ENCODE measurements at regions not wholly inside any gene's neighbourhood (a gene's known extent, or its start where the extent isn't known, plus 50 kb on each side); places are given as distances from the start of the nearest gene placed in this dataset.

DNA sequence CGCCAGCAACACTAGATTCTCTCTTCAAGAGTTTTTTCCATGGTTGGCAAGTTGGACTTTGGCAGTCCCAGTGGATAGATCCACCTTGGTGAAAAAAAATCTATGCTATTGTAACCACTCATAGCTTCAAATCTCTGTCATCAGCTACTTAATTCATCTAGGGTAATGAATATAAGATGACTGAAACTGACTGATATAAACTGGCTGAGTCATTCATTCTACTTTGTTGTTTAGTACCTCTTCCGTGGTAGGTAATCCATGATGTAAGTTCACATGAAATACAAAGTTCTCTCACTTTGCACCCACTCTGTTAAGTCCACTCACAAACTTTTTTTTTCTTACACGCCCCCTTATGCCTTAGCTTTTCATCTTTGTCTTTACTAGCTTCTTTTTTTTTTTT lies 1381.5 kb downstream of the SLITRK5 start:
- H3K4me1 ChIP-seq (ENCODE audit: control insufficient read depth in 1 of 2, low read depth in 2 of 2), result no peaks in the 10 kb centered on the region
- DNase-seq (ENCODE audit: low spot score), result no peak

DNA sequence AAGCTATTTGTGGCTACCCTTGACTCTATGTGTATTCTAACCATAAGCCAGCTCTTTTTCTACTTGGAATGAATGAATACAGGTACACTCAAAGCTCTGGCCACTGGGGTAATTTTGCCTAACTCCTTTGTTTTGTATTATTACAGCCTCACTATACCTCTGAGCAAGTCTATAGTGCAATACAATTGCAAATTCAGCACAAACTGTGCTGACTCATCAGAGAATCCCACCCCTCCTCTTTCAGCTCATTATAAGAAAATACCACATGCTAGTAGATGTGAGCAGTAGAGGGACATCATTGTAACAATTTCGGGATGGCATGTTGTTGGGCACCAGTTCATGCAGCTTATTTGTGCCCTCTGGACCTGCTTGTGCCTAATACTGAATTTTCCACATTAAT lies 1382.2 kb downstream of the SLITRK5 start:
- Histone ChIP-seq H3K27me3 (replicated peaks; ENCODE audit: insufficient read depth) (no peaks in the 10 kb centered on the region), H3K4me3 (no peak overlapping the region), H3K4me1 (ENCODE audit: control insufficient read depth in 1 of 2, low read depth in 2 of 2) (no peaks in the 10 kb centered on the region), H3K9me3 (no peaks in the 10 kb centered on the region), H3K27ac (no peak overlapping the region), H3K36me3 (no peaks in the 10 kb centered on the region)
- DNase-seq (ENCODE audit: low spot score) (no peak), ATAC-seq (ENCODE audit: insufficient number of reproducible peaks, low FRiP score, low read depth) (no peak)
- TF ChIP-seq, protein P1, sequence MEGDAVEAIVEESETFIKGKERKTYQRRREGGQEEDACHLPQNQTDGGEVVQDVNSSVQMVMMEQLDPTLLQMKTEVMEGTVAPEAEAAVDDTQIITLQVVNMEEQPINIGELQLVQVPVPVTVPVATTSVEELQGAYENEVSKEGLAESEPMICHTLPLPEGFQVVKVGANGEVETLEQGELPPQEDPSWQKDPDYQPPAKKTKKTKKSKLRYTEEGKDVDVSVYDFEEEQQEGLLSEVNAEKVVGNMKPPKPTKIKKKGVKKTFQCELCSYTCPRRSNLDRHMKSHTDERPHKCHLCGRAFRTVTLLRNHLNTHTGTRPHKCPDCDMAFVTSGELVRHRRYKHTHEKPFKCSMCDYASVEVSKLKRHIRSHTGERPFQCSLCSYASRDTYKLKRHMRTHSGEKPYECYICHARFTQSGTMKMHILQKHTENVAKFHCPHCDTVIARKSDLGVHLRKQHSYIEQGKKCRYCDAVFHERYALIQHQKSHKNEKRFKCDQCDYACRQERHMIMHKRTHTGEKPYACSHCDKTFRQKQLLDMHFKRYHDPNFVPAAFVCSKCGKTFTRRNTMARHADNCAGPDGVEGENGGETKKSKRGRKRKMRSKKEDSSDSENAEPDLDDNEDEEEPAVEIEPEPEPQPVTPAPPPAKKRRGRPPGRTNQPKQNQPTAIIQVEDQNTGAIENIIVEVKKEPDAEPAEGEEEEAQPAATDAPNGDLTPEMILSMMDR (IDR thresholded peaks at IDR 0.05), result no peak

More for the DNA sequence above, 1381.5 kb downstream of the SLITRK5 start:
- no peak for ATAC-seq (ENCODE audit: insufficient number of reproducible peaks, low FRiP score, low read depth)
- Histone ChIP-seq H3K27me3 (replicated peaks; ENCODE audit: insufficient read depth) (no peaks in the 10 kb centered on the region), H3K27ac (no peak overlapping the region), H3K36me3 (no peaks in the 10 kb centered on the region), H3K9me3 (no peaks in the 10 kb centered on the region), H3K4me3 (no peak overlapping the region)
- TF ChIP-seq, protein P1 (IDR thresholded peaks at IDR 0.05), result no peak

DNA sequence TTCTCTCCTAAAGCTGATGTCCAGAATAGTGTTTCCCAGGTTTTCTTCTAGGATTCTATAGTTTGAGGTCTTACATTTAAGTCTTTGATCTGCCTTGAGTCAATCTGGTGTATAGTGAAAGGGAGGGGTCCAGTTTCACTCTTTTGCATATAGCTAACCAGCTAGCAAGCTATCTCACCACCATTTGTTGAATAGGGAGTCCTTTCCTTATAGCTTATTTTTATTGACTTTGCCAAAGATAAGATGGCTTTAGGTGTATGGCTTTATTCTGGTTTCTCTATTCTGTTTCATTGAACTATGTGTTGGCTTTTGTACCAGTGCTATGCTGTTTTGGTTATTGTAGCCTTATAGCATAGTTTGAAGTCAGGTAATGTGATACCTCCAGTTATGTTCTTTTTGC lies 1386.1 kb downstream of the SLITRK5 start:
- ATAC-seq (ENCODE audit: insufficient number of reproducible peaks, low FRiP score, low read depth), result no peak

DNA sequence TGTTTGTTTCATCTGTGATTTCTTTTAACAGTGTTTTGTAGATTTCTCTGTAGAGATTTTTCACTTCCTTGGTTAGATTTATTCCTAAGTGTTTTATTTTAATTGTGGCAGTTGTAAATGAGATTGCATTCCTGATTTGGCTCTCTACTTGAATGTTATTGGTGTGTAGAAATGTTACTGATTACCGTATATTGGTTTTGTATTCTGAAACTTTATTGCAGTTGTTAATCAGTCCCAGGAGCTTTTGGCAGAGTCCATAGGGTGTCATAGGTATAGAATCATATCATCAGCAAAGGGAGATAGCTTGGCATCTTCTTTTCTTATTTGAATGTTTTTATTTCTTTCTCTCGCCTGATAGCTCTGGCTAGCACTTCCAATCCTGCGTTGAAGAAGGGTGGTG lies 1386.7 kb downstream of the SLITRK5 start:
- no peak for ATAC-seq (ENCODE audit: insufficient number of reproducible peaks, low FRiP score, low read depth)
- no peaks in the 10 kb centered on the region for H3K36me3 ChIP-seq
- no peaks in the 10 kb centered on the region for H3K27me3 ChIP-seq (replicated peaks; ENCODE audit: insufficient read depth)
- TF ChIP-seq, protein P1 (IDR thresholded peaks at IDR 0.05), result no peak
- no peak overlapping the region for H3K27ac ChIP-seq
- H3K4me3 ChIP-seq, result no peak overlapping the region
- no peaks in the 10 kb centered on the region for H3K4me1 ChIP-seq (ENCODE audit: control insufficient read depth in 1 of 2, low read depth in 2 of 2)
- no peak for DNase-seq (ENCODE audit: low spot score)
- no peaks in the 10 kb centered on the region for H3K9me3 ChIP-seq

More for the DNA sequence above, 1386.1 kb downstream of the SLITRK5 start:
- H3K4me1 ChIP-seq (ENCODE audit: control insufficient read depth in 1 of 2, low read depth in 2 of 2), result no peaks in the 10 kb centered on the region
- H3K27me3 ChIP-seq (replicated peaks; ENCODE audit: insufficient read depth), result no peaks in the 10 kb centered on the region
- H3K27ac ChIP-seq, result no peak overlapping the region
- no peaks in the 10 kb centered on the region for H3K36me3 ChIP-seq
- H3K9me3 ChIP-seq, result no peaks in the 10 kb centered on the region
- no peak for DNase-seq (ENCODE audit: low spot score)
- TF ChIP-seq, protein P1 (IDR thresholded peaks at IDR 0.05), result no peak
- H3K4me3 ChIP-seq, result no peak overlapping the region

DNA sequence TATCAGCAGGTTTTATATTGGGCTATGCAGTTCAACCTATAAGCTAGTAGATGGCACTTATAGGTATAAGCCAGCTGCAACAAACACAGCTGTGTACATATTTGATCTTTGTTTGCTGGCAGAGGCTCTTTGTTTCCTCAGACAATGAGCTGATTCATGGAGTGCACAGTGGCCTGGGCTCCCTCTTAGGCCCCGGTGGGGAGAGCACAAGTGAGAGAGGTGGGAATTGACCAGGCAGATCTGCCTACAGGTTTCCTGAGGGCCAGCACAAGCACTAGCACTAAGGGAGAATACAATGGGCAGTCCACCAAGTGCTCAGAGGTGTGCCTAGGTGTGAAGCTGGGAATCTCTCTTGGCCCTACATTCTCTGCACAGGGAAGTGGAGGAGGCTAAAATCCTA lies 1390.7 kb downstream of the SLITRK5 start:
- Histone ChIP-seq H3K36me3 (no peaks in the 10 kb centered on the region), H3K9me3 (no peaks in the 10 kb centered on the region), H3K27me3 (replicated peaks; ENCODE audit: insufficient read depth) (no peaks in the 10 kb centered on the region), H3K4me1 (ENCODE audit: control insufficient read depth in 1 of 2, low read depth in 2 of 2) (no peaks in the 10 kb centered on the region), H3K4me3 (no peak overlapping the region), H3K27ac (no peak overlapping the region)
- DNase-seq (ENCODE audit: low spot score), result no peak
- no peak for ATAC-seq (ENCODE audit: insufficient number of reproducible peaks, low FRiP score, low read depth)
- TF ChIP-seq, protein P1 (IDR thresholded peaks at IDR 0.05), result no peak

All from thoracic aorta (tissue), 2 donors.